Breast epithelium (tissue), 3 donors: ENCODE measurements at regions not wholly inside any gene's neighbourhood (a gene's known extent, or its start where the extent isn't known, plus 50 kb on each side); places are given as distances from the start of the nearest gene placed in this dataset.

Experiments
- CTCF ChIP-seq, 3 donors: fragments of 450-650 bp; IDR thresholded peaks; one replicate each; pipeline ENCODE4 v1.5.1; 2016 to 2017; ENCODE audit warnings: antibody characterized with exemption in 3 of 3, mild to moderate bottlenecking in 3 of 3, moderate library complexity in 3 of 3
- POLR2AphosphoS5 ChIP-seq, 3 donors: sonication (generic); formaldehyde crosslinking; IDR thresholded peaks; one replicate each; pipeline ENCODE4 v1.6.1; 2017; ENCODE audit warnings: antibody characterized with exemption in 3 of 3

GRCh38 chr15:62853841-62854225, 188.7 kb upstream of the TPM1 start:
- TF ChIP-seq POLR2AphosphoS5 (IDR thresholded peaks at IDR 0.05) (no peak), CTCF (IDR thresholded peaks at IDR 0.05) (no peak)
